Suprapubic skin (tissue), 4 donors: ENCODE measurements at regions not wholly inside any gene's neighbourhood (a gene's known extent, or its start where the extent isn't known, plus 50 kb on each side); places are given as distances from the start of the nearest gene placed in this dataset.

Experiments
- DNase-seq, 2 donors: peaks; one replicate each; pipeline ENCODE4 v3.0.0-alpha.2; 2019; ENCODE audit warnings: low spot score in 2 of 2
- H3K27ac ChIP-seq: fragments of 200-600 bp; sonication (generic); one replicate; pipeline ENCODE4 v1.5.1; 2019
- H3K27me3 ChIP-seq: fragments of 200-600 bp; sonication (generic); one replicate; pipeline ENCODE4 v1.5.1; 2019
- H3K36me3 ChIP-seq: fragments of 200-600 bp; sonication (generic); one replicate; pipeline ENCODE4 v1.5.1; 2019
- H3K4me1 ChIP-seq: fragments of 200-600 bp; sonication (generic); one replicate; pipeline ENCODE4 v1.5.1; 2019
- H3K4me3 ChIP-seq: fragments of 200-600 bp; sonication (generic); one replicate; pipeline ENCODE4 v1.5.1; 2019; ENCODE audit warnings: mild to moderate bottlenecking
- H3K9me3 ChIP-seq: fragments of 200-600 bp; sonication (generic); one replicate; pipeline ENCODE4 v1.5.1; 2019
- EP300 ChIP-seq: sonication (generic); formaldehyde crosslinking; IDR thresholded peaks from one replicate; pipeline ENCODE4 v1.6.1; 2017; ENCODE audit warnings: antibody characterized with exemption
- POLR2A ChIP-seq, 2 donors: fragments of 450-650 bp; IDR thresholded peaks; one replicate each; pipeline ENCODE4 v1.6.1; 2017; ENCODE audit warnings: antibody characterized with exemption in 2 of 2, mild to moderate bottlenecking in 2 of 2, moderate library complexity in 2 of 2
- POLR2AphosphoS5 ChIP-seq, 3 donors: sonication (generic); formaldehyde crosslinking; IDR thresholded peaks; one replicate each; pipeline ENCODE4 v1.6.1; 2017; ENCODE audit warnings: antibody characterized with exemption in 3 of 3
- WGBS: methylation state at CpG from one replicate; pipeline ENCODE4 v1.1.5; 2018; 5-methylcytosine and 5-hydroxymethylcytosine counted together
- TF ChIP-seq, protein P1 (sequence below), 2 donors: fragments of 200-600 bp in 1 of 2; fragments of 450-650 bp in 1 of 2; sonication (generic) in 1 of 2; IDR thresholded peaks; one replicate each; pipeline ENCODE4 v1.5.1; 2016 to 2019; ENCODE audit warnings: antibody characterized with exemption in 2 of 2, mild to moderate bottlenecking in 1 of 2, moderate library complexity in 1 of 2

DNA sequence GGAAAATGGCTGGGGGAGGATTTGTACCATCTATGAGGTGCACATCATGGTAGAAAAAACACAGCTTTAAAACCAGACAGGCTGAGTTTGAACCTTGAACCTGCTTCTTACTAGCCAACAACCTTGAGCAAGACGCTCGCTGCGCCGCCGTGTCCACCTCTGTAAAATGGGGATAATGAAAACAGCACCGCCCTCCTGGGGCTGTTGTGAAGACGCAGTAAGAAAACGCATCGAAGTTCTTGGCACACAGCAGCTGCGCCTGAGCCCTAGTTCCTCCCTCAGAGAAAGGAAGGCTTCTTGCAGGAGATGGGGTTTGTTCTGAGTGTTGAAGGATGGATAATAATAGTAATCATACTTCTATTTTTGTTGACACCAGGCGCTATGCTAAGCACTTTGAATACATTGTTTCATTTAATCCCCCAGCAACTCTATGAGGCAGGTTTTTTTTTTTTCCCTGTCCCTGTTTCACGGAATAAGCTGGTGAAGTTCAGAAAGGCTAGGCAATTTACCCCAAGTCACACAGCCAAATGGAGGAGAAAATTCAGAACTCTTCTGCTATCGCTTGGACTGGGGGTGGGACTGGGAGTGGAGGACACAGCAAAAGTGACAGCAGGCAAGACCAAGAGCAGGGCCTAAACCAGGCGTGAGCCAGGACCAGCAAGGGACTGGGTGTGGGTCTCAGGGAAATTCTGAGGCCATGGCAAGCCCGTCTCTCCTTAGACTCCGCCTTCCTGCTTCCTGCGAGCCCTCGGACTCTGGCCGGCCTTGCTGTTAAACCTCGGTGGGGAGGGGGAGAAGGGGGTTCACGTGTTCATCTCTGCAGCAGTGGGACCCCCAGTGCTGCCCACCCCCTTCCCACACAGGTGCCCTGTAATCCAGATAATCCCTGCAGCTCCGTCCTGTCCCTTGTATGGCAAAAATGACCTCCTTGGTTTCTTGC is 97.5 kb downstream of the LRRC74A start:
- Histone ChIP-seq H3K36me3 (no peaks in the 10 kb centered on the region), H3K4me3 (no peak overlapping the region), H3K27me3 (no peaks in the 10 kb centered on the region), H3K9me3 (no peaks in the 10 kb centered on the region), H3K27ac (no peak overlapping the region), H3K4me1 (peaks cover 64% of the 10 kb centered on the region)
- WGBS, result 82% methylated on average over 21 of the region's 22 CpGs
- DNase-seq, result no peak
- no peak for TF ChIP-seq POLR2AphosphoS5 (IDR thresholded peaks at IDR 0.05)
- no peak for TF ChIP-seq EP300
- no peak for TF ChIP-seq POLR2A (IDR thresholded peaks at IDR 0.05)
- TF ChIP-seq, protein P1, sequence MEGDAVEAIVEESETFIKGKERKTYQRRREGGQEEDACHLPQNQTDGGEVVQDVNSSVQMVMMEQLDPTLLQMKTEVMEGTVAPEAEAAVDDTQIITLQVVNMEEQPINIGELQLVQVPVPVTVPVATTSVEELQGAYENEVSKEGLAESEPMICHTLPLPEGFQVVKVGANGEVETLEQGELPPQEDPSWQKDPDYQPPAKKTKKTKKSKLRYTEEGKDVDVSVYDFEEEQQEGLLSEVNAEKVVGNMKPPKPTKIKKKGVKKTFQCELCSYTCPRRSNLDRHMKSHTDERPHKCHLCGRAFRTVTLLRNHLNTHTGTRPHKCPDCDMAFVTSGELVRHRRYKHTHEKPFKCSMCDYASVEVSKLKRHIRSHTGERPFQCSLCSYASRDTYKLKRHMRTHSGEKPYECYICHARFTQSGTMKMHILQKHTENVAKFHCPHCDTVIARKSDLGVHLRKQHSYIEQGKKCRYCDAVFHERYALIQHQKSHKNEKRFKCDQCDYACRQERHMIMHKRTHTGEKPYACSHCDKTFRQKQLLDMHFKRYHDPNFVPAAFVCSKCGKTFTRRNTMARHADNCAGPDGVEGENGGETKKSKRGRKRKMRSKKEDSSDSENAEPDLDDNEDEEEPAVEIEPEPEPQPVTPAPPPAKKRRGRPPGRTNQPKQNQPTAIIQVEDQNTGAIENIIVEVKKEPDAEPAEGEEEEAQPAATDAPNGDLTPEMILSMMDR (IDR thresholded peaks at IDR 0.05), result no peak

DNA sequence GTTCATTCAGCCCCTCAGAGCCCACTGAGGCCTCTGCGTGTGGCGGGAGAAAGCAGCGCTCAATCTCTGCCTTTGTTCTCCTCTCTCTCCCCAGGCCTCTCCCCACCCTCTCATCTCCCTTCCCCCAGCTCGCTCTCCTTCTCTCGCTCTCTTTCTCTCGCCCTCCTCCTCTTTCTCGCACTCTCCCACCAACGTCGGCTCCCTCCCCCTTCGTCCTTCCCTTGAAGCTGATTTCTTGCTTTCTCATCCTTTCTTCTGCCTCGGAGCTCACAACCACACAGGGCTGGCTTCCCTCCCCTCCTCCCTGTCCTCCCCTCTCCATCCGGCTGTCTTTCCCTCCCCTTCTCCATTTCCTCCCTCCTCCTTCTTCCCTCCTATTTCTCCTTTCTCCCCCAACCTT is 96.4 kb downstream of the LRRC74A start:
- TF ChIP-seq POLR2A (IDR thresholded peaks at IDR 0.05) (no peak), POLR2AphosphoS5 (IDR thresholded peaks at IDR 0.05) (no peak), EP300 (no peak)
- TF ChIP-seq, protein P1 (IDR thresholded peaks at IDR 0.05), result no peak
- Histone ChIP-seq H3K36me3 (no peaks in the 10 kb centered on the region), H3K27ac (no peak overlapping the region), H3K27me3 (no peaks in the 10 kb centered on the region), H3K4me3 (no peak overlapping the region), H3K9me3 (no peaks in the 10 kb centered on the region), H3K4me1 (peaks cover 64% of the 10 kb centered on the region)
- WGBS, result 68% methylated on average over 11 of the region's 12 CpGs
- no peak for DNase-seq

DNA sequence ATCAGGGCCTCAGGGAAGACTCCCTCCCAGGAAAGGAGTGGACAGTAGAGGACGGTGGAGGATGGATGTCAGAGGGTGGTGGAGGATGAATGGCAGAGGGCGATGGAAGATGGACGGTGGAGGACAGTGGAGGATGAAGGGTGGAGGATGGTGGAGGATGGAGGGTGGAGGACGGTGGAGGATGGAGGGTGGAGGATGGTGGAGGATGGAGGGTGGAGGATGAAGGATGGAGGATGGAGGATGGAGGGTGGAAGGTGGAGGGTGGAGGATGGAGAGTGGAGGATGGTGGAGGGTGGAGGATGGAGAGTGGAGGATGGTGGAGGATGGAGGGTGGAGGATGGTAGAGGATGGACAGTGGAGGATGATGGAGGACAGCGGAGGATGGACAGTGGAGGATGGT is 95.9 kb downstream of the LRRC74A start:
- WGBS, result 99% methylated on average over 5 of the region's 5 CpGs
- no peak for DNase-seq
- H3K4me3 ChIP-seq, result no peak overlapping the region
- no peak overlapping the region for H3K27ac ChIP-seq
- TF ChIP-seq, protein P1 (IDR thresholded peaks at IDR 0.05), result no peak
- no peak for TF ChIP-seq POLR2AphosphoS5 (IDR thresholded peaks at IDR 0.05)
- no peak for TF ChIP-seq EP300
- no peak for TF ChIP-seq POLR2A (IDR thresholded peaks at IDR 0.05)
- peaks cover 64% of the 10 kb centered on the region for H3K4me1 ChIP-seq
- no peaks in the 10 kb centered on the region for H3K27me3 ChIP-seq
- H3K36me3 ChIP-seq, result no peaks in the 10 kb centered on the region
- no peaks in the 10 kb centered on the region for H3K9me3 ChIP-seq

DNA sequence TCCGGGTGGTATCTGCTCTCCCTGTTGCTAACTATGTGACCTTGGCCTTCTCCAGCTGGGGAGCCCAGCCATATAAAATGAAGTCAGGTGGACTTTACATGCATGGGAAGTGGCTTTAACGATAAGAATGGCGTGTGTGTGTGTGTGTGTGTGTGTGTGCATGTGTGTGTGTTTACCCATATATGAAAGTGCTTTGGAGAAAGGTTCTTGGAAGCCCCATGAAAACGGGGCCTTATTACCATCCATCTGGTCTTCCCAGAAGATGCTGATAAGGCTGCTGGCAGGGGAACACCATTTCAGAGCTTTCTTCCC is 94.8 kb downstream of the LRRC74A start:
- Histone ChIP-seq H3K27ac (no peak overlapping the region), H3K4me3 (no peak overlapping the region), H3K36me3 (no peaks in the 10 kb centered on the region), H3K9me3 (no peaks in the 10 kb centered on the region), H3K4me1 (peaks cover 66% of the 10 kb centered on the region), H3K27me3 (no peaks in the 10 kb centered on the region)
- no peak for TF ChIP-seq POLR2AphosphoS5 (IDR thresholded peaks at IDR 0.05)
- no peak for TF ChIP-seq EP300
- TF ChIP-seq, protein P1 (IDR thresholded peaks at IDR 0.05), result no peak
- no peak for TF ChIP-seq POLR2A (IDR thresholded peaks at IDR 0.05)
- DNase-seq, result no peak
- no CpG with 5 or more reads among the region's 4 CpGs for WGBS

DNA sequence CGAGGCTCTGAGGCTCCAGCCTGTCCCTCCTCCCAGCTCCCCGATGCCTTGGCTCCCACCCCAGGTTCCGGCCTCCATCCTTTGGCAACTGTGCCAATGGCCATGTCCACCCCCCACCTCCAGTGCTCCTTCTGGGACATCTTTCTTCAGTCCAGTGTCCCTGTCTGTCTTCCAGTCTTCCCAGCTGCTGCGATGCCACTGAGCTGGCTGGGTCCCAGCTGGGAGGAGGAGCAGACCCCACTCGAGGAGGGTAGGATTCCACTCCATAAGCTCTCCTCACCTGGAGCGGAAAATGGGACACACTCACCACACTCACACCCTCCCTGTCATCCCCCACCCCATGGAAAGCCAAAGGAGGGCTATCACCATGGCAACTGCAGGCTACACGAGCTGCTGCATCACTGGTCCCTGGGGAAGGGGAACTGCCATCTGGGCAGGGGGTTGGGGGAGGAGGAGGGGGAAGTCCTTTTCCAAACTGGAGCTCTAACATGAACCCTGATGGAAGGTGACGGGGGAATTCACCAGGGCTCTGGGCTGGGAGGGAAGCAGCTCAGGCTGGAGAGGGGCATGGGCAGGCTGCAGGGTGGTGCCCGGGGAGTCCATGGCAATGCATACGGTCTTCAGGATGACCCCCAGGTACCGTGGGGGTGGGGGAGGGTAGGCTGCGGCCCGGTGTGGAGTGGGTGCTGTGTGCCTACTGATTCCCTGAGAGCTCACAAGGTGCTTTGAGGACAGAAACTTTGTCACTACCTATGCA is 94.3 kb downstream of the LRRC74A start:
- 58% methylated on average over 13 of the region's 13 CpGs for WGBS
- Histone ChIP-seq H3K36me3 (no peaks in the 10 kb centered on the region), H3K27me3 (no peaks in the 10 kb centered on the region), H3K27ac (peak overlapping the region; percentile 98), H3K4me1 (peaks cover 68% of the 10 kb centered on the region), H3K9me3 (no peaks in the 10 kb centered on the region), H3K4me3 (no peak overlapping the region)
- TF ChIP-seq, protein P1 (IDR thresholded peaks at IDR 0.05), result no peak
- TF ChIP-seq POLR2A (IDR thresholded peaks at IDR 0.05) (no peak), POLR2AphosphoS5 (IDR thresholded peaks at IDR 0.05) (no peak), EP300 (no peak)
- no peak for DNase-seq
